HG02973 (cell line): ENCODE measurements at regions not wholly inside any gene's neighbourhood (a gene's known extent, or its start where the extent isn't known, plus 50 kb on each side); places are given as distances from the start of the nearest gene placed in this dataset.
"Not testable (repeated sequence)": the region's sequence is repeated elsewhere in the genome, so short reads cannot be mapped to it uniquely, and the experiment has no call there.

Experiments used
- ATAC-seq: cut with Tn5 transposase; IDR thresholded peaks from one replicate; pipeline ENCODE4 v1.9.1; 2021; ENCODE audit warnings: moderate library complexity; ENCODE audit not compliant: unreplicated experiment

DNA sequence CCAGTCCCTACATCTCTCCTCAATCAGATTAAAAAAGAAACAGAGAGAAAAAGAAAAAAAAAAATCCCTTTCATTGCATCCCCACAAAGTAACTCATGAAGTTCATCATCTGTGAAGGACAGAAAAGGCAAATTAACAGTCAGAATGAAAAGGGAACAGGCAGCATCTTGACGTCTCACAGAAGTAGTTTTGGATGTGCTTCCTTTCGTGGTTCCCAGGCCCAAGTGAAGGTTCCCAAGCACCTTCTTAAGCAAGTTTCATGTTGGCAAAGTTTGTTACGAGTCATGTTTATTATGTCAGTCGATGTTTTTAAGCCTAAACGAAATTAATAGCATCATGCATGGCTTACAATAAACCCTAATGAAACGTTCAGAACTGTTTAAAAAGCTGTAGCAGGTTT lies 475.2 kb downstream of the SETD4 start:
- no peak for ATAC-seq

- no peak for ATAC-seq
Observed at GRCh38 chr21:35583566-35584216, 476.6 kb downstream of the SETD4 start.

GRCh38 chr21:35582731-35583130 lies 477.6 kb downstream of the SETD4 start:
- no peak for ATAC-seq

GRCh38 chr21:35581640-35582039 lies 478.7 kb downstream of the SETD4 start:
- no peak for ATAC-seq

DNA sequence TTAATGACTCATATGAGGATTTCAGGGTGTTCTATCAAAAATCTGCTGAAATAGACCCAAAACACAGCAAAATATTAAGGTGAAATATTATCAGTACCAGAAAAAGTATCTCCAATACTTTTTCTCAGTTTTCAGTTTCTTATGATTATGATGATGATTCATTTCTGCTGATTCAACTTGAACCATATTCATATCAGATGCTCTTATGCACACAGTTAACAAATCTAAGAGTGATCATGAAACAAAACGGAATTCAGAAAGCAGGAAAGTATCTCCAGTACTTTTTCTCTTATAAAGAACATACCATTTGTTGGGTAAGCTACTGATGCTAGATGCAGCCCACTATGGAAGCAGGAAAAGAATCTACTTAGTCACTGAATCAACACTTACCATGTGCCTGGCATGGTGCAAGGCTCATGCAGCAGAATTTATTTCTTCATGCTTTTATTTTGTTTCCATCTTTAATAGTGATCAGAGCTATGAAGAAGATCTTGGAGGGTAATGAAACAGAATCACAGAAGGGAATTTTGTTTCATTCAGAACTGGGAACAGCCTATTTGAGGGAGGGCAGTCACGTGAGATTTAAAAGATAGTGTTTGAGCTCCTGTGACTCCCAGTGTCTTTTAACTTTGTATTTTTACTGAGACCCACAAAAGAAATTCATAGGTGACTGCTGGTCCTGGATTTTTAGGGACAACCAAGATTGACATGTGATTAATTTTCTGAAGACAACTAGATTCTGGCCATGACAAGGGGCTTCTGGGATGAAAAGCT lies 480.6 kb downstream of the SETD4 start:
- no peak for ATAC-seq

GRCh38 chr21:35578831-35579471 lies 481.4 kb downstream of the SETD4 start:
- no peak for ATAC-seq

- ATAC-seq: no peak
Observed at GRCh38 chr21:35578347-35578782, 482.0 kb downstream of the SETD4 start.

- ATAC-seq: no peak
Observed at GRCh38 chr21:35575280-35575915, 484.9 kb downstream of the SETD4 start.

- no peak for ATAC-seq
Observed at GRCh38 chr21:35573472-35574374, 486.6 kb downstream of the SETD4 start.

DNA sequence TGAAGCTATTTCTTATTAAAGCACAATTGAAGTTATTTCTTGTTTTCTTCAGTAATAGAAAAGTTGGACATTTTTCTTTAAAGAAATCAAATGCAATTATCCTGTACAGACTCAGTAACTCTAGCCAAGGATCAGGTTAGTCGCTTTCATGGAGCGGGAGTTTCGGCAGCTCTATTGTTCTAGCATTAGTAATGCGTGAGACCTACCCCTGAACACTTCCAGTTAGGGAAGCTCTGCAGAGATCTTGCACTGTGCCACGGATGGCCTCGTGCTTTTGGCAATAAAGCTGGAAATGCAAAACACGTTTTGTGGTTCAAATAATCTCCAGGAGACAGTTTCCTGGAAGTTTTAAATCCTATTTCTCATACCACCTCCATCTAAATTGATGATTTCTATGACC lies 488.4 kb downstream of the SETD4 start:
- no peak for ATAC-seq

DNA sequence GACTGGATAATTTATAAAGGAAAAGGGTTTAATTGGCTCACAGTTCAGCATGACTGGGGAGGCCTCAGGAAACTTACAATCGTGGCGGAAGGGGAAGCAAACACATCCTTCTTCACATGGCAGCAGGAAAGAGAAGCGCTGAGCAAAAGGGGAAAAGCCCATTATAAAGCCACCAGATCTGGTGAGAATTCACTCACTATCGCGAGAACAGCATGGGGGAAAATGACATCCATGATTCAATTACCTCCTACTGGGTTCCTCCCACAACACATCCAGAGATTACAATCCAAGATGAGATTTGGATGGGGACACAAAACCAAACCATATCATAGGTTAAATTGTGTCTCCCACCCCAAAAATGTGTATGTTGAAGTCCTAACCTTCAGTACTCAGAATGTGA lies 491.7 kb downstream of the SETD4 start:
- no peak for ATAC-seq

- no peak for ATAC-seq
Observed at GRCh38 chr21:35566874-35567273, 493.5 kb downstream of the SETD4 start.

DNA sequence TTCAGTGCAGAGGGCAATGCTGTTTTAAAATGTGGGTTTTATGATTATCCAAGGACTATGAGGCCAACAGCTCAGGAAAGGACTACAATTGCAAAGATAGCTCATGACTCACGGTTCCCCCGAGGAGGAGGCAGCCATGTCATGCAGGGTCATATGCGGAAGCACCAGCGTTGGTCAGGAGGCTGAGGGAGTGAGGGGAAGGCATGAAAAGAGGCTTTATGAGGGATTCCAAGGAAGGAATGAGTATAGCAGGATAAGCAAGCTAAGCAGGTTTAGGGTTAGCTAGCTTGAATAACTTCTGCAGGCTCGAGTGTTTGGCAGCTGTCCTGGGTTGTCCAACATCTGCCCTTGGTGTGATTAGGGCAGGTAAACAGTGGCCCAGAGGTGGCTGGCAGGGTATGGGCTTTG lies 495.1 kb downstream of the SETD4 start:
- no peak for ATAC-seq

DNA sequence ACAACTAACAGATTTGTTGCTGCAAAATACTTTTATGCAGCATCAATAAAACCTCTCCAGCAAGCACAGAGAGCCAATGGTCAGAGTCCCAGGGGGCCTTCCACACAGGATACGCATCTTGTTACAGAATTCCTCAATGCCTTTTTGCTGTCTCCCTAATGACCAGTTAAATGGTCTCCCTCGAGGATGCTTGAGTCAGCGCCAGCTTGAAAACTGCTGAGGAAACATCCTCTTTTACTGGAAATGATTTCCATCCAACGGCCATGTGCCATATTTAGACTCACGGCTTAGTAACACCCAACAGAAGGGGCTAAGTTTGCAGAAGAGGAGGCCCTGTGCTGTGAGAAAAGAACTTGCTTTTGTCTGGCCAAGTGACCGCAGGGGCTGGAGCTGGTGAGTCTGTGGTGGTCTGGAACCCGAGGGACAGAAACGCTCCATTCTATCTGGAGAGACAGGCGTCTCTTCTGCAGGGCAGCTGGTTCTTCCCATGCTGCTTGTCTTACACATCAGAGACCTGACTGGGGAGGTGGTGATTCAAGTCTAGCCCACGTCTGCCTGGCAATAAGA lies 496.4 kb downstream of the SETD4 start:
- ATAC-seq: no peak

- no peak for ATAC-seq
Observed at GRCh38 chr21:35562876-35563275, 497.4 kb downstream of the SETD4 start.

DNA sequence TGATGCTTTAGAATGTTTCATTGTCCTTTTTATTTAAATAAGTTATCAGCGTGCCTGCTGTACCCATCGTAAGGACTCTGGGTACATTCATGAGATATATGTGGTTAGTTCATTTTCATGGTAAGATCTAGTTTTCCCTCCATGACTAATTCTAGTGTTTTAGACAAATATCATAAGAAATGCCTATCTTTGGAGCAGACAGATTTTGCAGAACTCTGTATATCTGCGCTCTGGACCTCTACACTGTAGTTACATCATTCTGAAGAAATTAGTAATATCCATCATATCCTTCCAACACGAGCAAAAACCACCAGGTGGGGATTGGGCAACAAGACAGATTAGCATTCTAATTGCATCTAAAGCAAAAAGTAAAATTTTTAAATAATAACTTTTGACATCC lies 499.2 kb downstream of the SETD4 start:
- ATAC-seq: no peak

- ATAC-seq: no peak
Observed at GRCh38 chr21:35559829-35560225, 500.5 kb downstream of the SETD4 start.

GRCh38 chr21:35559128-35559828 lies 501.0 kb downstream of the SETD4 start:
- ATAC-seq: no peak

- ATAC-seq: no peak
Observed at GRCh38 chr21:35556536-35556935, 503.8 kb downstream of the SETD4 start.

GRCh38 chr21:35552483-35552882 lies 503.4 kb upstream of the RUNX1 start:
- not testable (repeated sequence) for ATAC-seq
